K562 (cell line): ENCODE measurements at regions not wholly inside any gene's neighbourhood (a gene's known extent, or its start where the extent isn't known, plus 50 kb on each side); places are given as distances from the start of the nearest gene placed in this dataset.

Experiments used
- ATAC-seq: fragments of 200-7000 bp; cut with Tn5 transposase; 3 replicates; pipeline ENCODE4 v1.9.1; 2020; ENCODE audit warnings: moderate library complexity
- BruUV-seq: library from RNA; stranded (reverse); fragments of 400-500 nt; replicated peaks from 2 replicates; lab custom pipeline; 2021; lab: Mats Ljungman, UMichigan
- CTCF ChIA-PET: fragments of 300-600 bp; formaldehyde crosslinking; extraction: SDS; loops from one replicate; lab custom pipeline; 2021; ENCODE audit warnings: low intra/inter-chr PET ratio; lab: Yijun Ruan, JAX
- POLR2A ChIA-PET: fragments of 300-600, 350-650 bp; sonication (Branson Sonifier 250); formaldehyde crosslinking; extraction: SDS; loops from one replicate; lab custom pipeline; 2021; ENCODE audit warnings: antibody characterized with exemption, inconsistent platforms; lab: Yijun Ruan, JAX
- DNase-seq, 4 experiments: peaks; one replicate each; pipeline versions ENCODE4 v3.0.0 to v3.0.0-alpha.2; 2011 to 2018; ENCODE audit warnings: low spot score in 3 of 4, mixed read lengths in 3 of 4; ENCODE audit errors: extremely low read depth in 1 of 4
- FAIRE-seq: peaks from 2 replicates; lab custom pipeline; 2011; peaks lifted over from hg19 to GRCh38; lab: Jason Lieb, UNC
- H2AFZ ChIP-seq: 2 replicates; pipeline ENCODE4 v1.6.0; 2011; ENCODE audit warnings: low read depth, low read length, control low read depth, inconsistent platforms
- H3K27ac ChIP-seq: fragments of 200-600 bp; 3 replicates; pipeline ENCODE4 v1.8.0; 2011; ENCODE audit warnings: low read depth, mild to moderate bottlenecking, control low read depth, inconsistent platforms, low read length, moderate library complexity, mixed read lengths; ENCODE audit errors: extremely low read depth
- H3K27me3 ChIP-seq, 2 experiments: fragments of 300-600 bp in 1 of 2; 2 replicates in 1 of 2; 3 replicates in 1 of 2; pipeline versions ENCODE4 v1.6.0 to v1.8.0; 2011; ENCODE audit warnings: inconsistent platforms in 2 of 2, low read length in 2 of 2, mild to moderate bottlenecking in 1 of 2, mixed read lengths in 1 of 2, moderate library complexity in 1 of 2; ENCODE audit not compliant: control insufficient read depth in 2 of 2, insufficient read depth in 2 of 2
- H3K36me3 ChIP-seq: fragments of 300-600 bp; 3 replicates; pipeline ENCODE4 v1.8.0; 2011; ENCODE audit warnings: mild to moderate bottlenecking, low read length, inconsistent platforms; ENCODE audit not compliant: control insufficient read depth, insufficient read depth
- H3K4me1 ChIP-seq, 2 experiments: fragments of 200-600 bp in 1 of 2; replicated peaks in 1 of 2; 2 replicates in 1 of 2; 3 replicates in 1 of 2; pipeline versions ENCODE4 v1.5.1 to v1.8.0; 2011; ENCODE audit warnings: inconsistent platforms in 2 of 2, low read length in 2 of 2, mild to moderate bottlenecking in 1 of 2, mixed read lengths in 1 of 2, moderate library complexity in 1 of 2; ENCODE audit not compliant: control insufficient read depth in 2 of 2, insufficient read depth in 2 of 2
- H3K4me2 ChIP-seq: 2 replicates; pipeline ENCODE4 v1.6.1; 2011; ENCODE audit warnings: low read length, control low read depth, inconsistent platforms, mixed read lengths; ENCODE audit not compliant: insufficient read depth
- H3K4me3 ChIP-seq: fragments of 200-600 bp; sonication (generic), shearing (Covaris generic); 2 replicates; pipeline ENCODE4 v1.5.1; 2016; ENCODE audit warnings: control low read depth, inconsistent platforms
- H3K79me2 ChIP-seq: fragments of 200-600 bp; 3 replicates; pipeline ENCODE4 v1.8.0; 2011; ENCODE audit warnings: low read length, inconsistent platforms; ENCODE audit not compliant: control insufficient read depth, insufficient read depth
- H3K9ac ChIP-seq, 2 experiments: 2 replicates each; pipeline versions ENCODE4 v1.6.0 to v1.6.1; 2011; ENCODE audit warnings: low read depth in 2 of 2, low read length in 2 of 2, control low read depth in 1 of 2, inconsistent platforms in 1 of 2, mild to moderate bottlenecking in 1 of 2, mixed read lengths in 1 of 2; ENCODE audit not compliant: insufficient read depth in 1 of 2
- H3K9me1 ChIP-seq: one replicate; pipeline ENCODE4 v1.6.0; 2011; ENCODE audit warnings: inconsistent platforms, mild to moderate bottlenecking, low read length, moderate library complexity; ENCODE audit not compliant: control insufficient read depth, insufficient read depth
- H3K9me3 ChIP-seq: replicated peaks from 2 replicates; pipeline ENCODE4 v1.5.1; 2011; ENCODE audit warnings: low read depth, low read length, inconsistent platforms; ENCODE audit not compliant: control insufficient read depth, insufficient read depth
- H4K20me1 ChIP-seq: replicated peaks from 2 replicates; pipeline ENCODE4 v1.6.1; 2011; ENCODE audit warnings: low read length, inconsistent platforms, mixed read lengths; ENCODE audit not compliant: control insufficient read depth, insufficient read depth
- CBFA2T3 ChIP-seq: fragments of 450-650 bp; IDR thresholded peaks from 2 replicates; pipeline ENCODE4 v1.6.1; 2017
- FOXP1 ChIP-seq: sonication (generic); formaldehyde crosslinking; IDR thresholded peaks from 2 replicates; pipeline ENCODE4 v1.8.0; 2022; ENCODE audit warnings: mild to moderate bottlenecking, missing genetic modification reagents
- IRF9 ChIP-seq: fragments of 450-650 bp; IDR thresholded peaks from 2 replicates; pipeline ENCODE4 v1.6.1; 2016; ENCODE audit warnings: missing biosample characterization, missing genetic modification characterization
- KLF10 ChIP-seq: fragments of 250-450 bp; sonication (Bioruptor Pico); IDR thresholded peaks from 2 replicates; pipeline ENCODE4 v1.6.1; 2021; ENCODE audit warnings: matching md5 sums
- MAX ChIP-seq: sonication (generic); formaldehyde crosslinking; IDR thresholded peaks from 2 replicates; pipeline ENCODE4 v1.9.0; 2022; ENCODE audit warnings: mild to moderate bottlenecking, missing genetic modification reagents
- NEUROD1 ChIP-seq: fragments of 150-350 bp; IDR thresholded peaks from 2 replicates; pipeline ENCODE4 v1.6.1; 2014; ENCODE audit warnings: borderline replicate concordance, low read length, low read depth; ENCODE audit not compliant: partially characterized antibody
- NFRKB ChIP-seq: fragments of 450-650 bp; IDR thresholded peaks from 2 replicates; pipeline ENCODE4 v1.6.1; 2016; ENCODE audit warnings: low read depth
- SMAD2 ChIP-seq: fragments of 150-350 bp; IDR thresholded peaks from 2 replicates; pipeline ENCODE4 v1.6.1; 2014; ENCODE audit warnings: low read depth, mild to moderate bottlenecking, low read length
- SRSF1 ChIP-seq: fragments of 200-400 bp; formaldehyde crosslinking; IDR thresholded peaks from 2 replicates; pipeline ENCODE4 v1.6.1; 2017; ENCODE audit warnings: mild to moderate bottlenecking, low read depth, low read length, moderate library complexity
- THAP7 ChIP-seq: fragments of 250-450 bp; sonication (Bioruptor Pico); IDR thresholded peaks from 2 replicates; pipeline ENCODE4 v1.5.0; 2021
- UBTF ChIP-seq, 2 experiments: IDR thresholded peaks; 2 replicates each; pipeline ENCODE4 v1.6.1; 2012; ENCODE audit warnings: improper control_type of control experiment in 2 of 2, low read depth in 2 of 2, low read length in 2 of 2, borderline replicate concordance in 1 of 2
- ZNF175 ChIP-seq: fragments of 200-800 bp; sonication (Bioruptor generic); IDR thresholded peaks from 2 replicates; pipeline ENCODE4 v1.6.1; 2016; ENCODE audit warnings: low read depth, mild to moderate bottlenecking, missing genetic modification characterization, missing compliant biosample characterization
- ZNF696 ChIP-seq: fragments of 250-450 bp; sonication (Bioruptor Pico); conservative IDR thresholded peaks from 2 replicates; pipeline ENCODE4 v1.4.0; 2020; ENCODE audit warnings: mild to moderate bottlenecking, moderate library complexity
- WGBS: fragments of 100-300 bp; shearing (Covaris generic); methylation state at CpG from one replicate; pipeline ENCODE4 v1.1.6; 2016; ENCODE audit warnings: low coverage, mixed read lengths; ENCODE audit not compliant: insufficient coverage; ENCODE audit errors: missing lambda C conversion rate; 5-methylcytosine and 5-hydroxymethylcytosine counted together
- in situ Hi-C: fragments of 300-500 bp; cut with MboI; formaldehyde crosslinking; loops from 4 replicates; pipeline ENCODE4 v1.15.0; 2018; ENCODE audit warnings: inconsistent platforms, mixed read lengths
- intact Hi-C: fragments of 100-400 bp; cut with micrococcal nuclease; formaldehyde crosslinking; loops from 2 replicates; pipeline ENCODE4 v1.14.2; 2022

GRCh38 chr4:62835631-62836030 is 1573.6 kb downstream of the TECRL start:
- 0% methylated on average over 2 of the region's 2 CpGs for WGBS
- H3K27ac ChIP-seq, result no peak overlapping the region
- FAIRE-seq (no peak), ATAC-seq (no peak), DNase-seq (no peak)
- no peak overlapping the region for H3K9ac ChIP-seq
- CTCF ChIA-PET, result no interaction called here
- H2AFZ ChIP-seq, result no peak overlapping the region
- no peaks in the 10 kb centered on the region for H3K4me1 ChIP-seq
- H3K79me2 ChIP-seq, result no peaks in the 10 kb centered on the region
- POLR2A ChIA-PET, result no interaction called here
- intact Hi-C loops (no loop called here), in situ Hi-C loops (no loop called here)
- no peaks in the 10 kb centered on the region for H3K9me3 ChIP-seq
- no peak overlapping the region for H3K4me3 ChIP-seq
- H4K20me1 ChIP-seq, result no peaks in the 10 kb centered on the region
- H3K4me2 ChIP-seq, result no peak overlapping the region
- BruUV-seq, result no TSS peak
- H3K9me1 ChIP-seq, result no peaks in the 10 kb centered on the region
- TF ChIP-seq MAX, result no peak
- TF ChIP-seq KLF10, result no peak
- TF ChIP-seq CBFA2T3, result no peak
- H3K36me3 ChIP-seq, result no peaks in the 10 kb centered on the region
- H3K27me3 ChIP-seq, result no peaks in the 10 kb centered on the region

GRCh38 chr4:62822306-62822705 is 1586.9 kb downstream of the TECRL start:
- DNase-seq (no peak), ATAC-seq (no peak), FAIRE-seq (no peak)
- in situ Hi-C loops (no loop called here), intact Hi-C loops (no loop called here)
- ChIA-PET POLR2A (no interaction called here), CTCF (no interaction called here)
- H3K36me3 ChIP-seq, result no peaks in the 10 kb centered on the region
- H3K4me3 ChIP-seq, result no peak overlapping the region
- no peaks in the 10 kb centered on the region for H4K20me1 ChIP-seq
- no peaks in the 10 kb centered on the region for H3K79me2 ChIP-seq
- H3K4me1 ChIP-seq, result no peaks in the 10 kb centered on the region
- 0% methylated on average over 1 of the region's 1 CpG for WGBS
- H3K4me2 ChIP-seq, result no peak overlapping the region
- no TSS peak for BruUV-seq
- no peaks in the 10 kb centered on the region for H3K27me3 ChIP-seq
- no peak overlapping the region for H2AFZ ChIP-seq
- no peak overlapping the region for H3K27ac ChIP-seq
- no peak overlapping the region for H3K9ac ChIP-seq
- no peaks in the 10 kb centered on the region for H3K9me3 ChIP-seq
- no peaks in the 10 kb centered on the region for H3K9me1 ChIP-seq
- TF ChIP-seq IRF9 (no peak), SMAD2 (no peak), FOXP1 (CRISPR knock-in tag) (no peak), NEUROD1 (no peak), SRSF1 (no peak), THAP7 (no peak), ZNF175 (no peak), NFRKB (no peak), UBTF (IDR thresholded peaks at IDR 0.05; ENCODE audit: borderline replicate concordance in 1 of 2, low read depth in 2 of 2, low read length in 2 of 2) (no peak), ZNF696 (CRISPR knock-in tag) (no peak)
